Astrocyte (in vitro differentiated cells and primary cell): ENCODE measurements at regions not wholly inside any gene's neighbourhood (a gene's known extent, or its start where the extent isn't known, plus 50 kb on each side); places are given as distances from the start of the nearest gene placed in this dataset.

Source experiments
- DNase-seq: peaks from one replicate; pipeline ENCODE4 v3.0.0-alpha.2; 2010; ENCODE audit warnings: low read depth
- FAIRE-seq: peaks from 2 replicates; lab custom pipeline; 2011; peaks lifted over from hg19 to GRCh38; lab: Jason Lieb, UNC
- H2AFZ ChIP-seq: 2 replicates; pipeline ENCODE4 v1.6.0; 2012; ENCODE audit warnings: low read depth, low read length, inconsistent platforms
- H3K27ac ChIP-seq: 2 replicates; pipeline ENCODE4 v1.5.1; 2011; ENCODE audit warnings: low read depth, low read length, inconsistent platforms
- H3K27me3 ChIP-seq: 2 replicates; pipeline ENCODE4 v1.6.0; 2011; ENCODE audit warnings: low read length, inconsistent platforms; ENCODE audit not compliant: insufficient read depth
- H3K36me3 ChIP-seq: 2 replicates; pipeline ENCODE4 v1.5.1; 2011; ENCODE audit warnings: low read length, inconsistent platforms; ENCODE audit not compliant: insufficient read depth
- H3K4me1 ChIP-seq: 2 replicates; pipeline ENCODE4 v1.5.1; 2011; ENCODE audit warnings: low read length, inconsistent platforms; ENCODE audit not compliant: insufficient read depth
- H3K4me2 ChIP-seq: 2 replicates; pipeline ENCODE4 v1.6.0; 2012; ENCODE audit warnings: low read length, inconsistent platforms
- H3K4me3 ChIP-seq: 2 replicates; pipeline ENCODE4 v1.5.1; 2011; ENCODE audit warnings: low read depth, mild to moderate bottlenecking, low read length, inconsistent platforms; ENCODE audit not compliant: insufficient read depth
- H3K79me2 ChIP-seq: 2 replicates; pipeline ENCODE4 v1.6.0; 2012; ENCODE audit warnings: mild to moderate bottlenecking, low read length, inconsistent platforms; ENCODE audit not compliant: insufficient read depth
- H3K9ac ChIP-seq: 2 replicates; pipeline ENCODE4 v1.6.0; 2012; ENCODE audit warnings: mild to moderate bottlenecking, low read length, inconsistent platforms
- H3K9me3 ChIP-seq: 2 replicates; pipeline ENCODE4 v1.5.1; 2012; ENCODE audit warnings: low read depth, mild to moderate bottlenecking, low read length, inconsistent platforms; ENCODE audit not compliant: insufficient read depth
- H4K20me1 ChIP-seq: 2 replicates; pipeline ENCODE4 v1.6.0; 2012; ENCODE audit warnings: low read length, inconsistent platforms; ENCODE audit not compliant: insufficient read depth
- H3K27ac Mint-ChIP-seq: one replicate; pipeline ENCODE4 v1.8.0; 2021; ENCODE audit warnings: mild to moderate bottlenecking, mixed read lengths; ENCODE audit not compliant: unreplicated experiment
- H3K27me3 Mint-ChIP-seq: one replicate; pipeline ENCODE4 v1.8.0; 2021; ENCODE audit warnings: low read depth, mixed read lengths; ENCODE audit not compliant: unreplicated experiment
- H3K36me3 Mint-ChIP-seq: one replicate; pipeline ENCODE4 v1.8.0; 2021; ENCODE audit warnings: low read depth, mixed read lengths; ENCODE audit not compliant: unreplicated experiment
- H3K4me1 Mint-ChIP-seq: one replicate; pipeline ENCODE4 v1.8.0; 2021; ENCODE audit warnings: low read depth, mixed read lengths; ENCODE audit not compliant: unreplicated experiment
- H3K4me3 Mint-ChIP-seq: one replicate; pipeline ENCODE4 v1.8.0; 2021; ENCODE audit warnings: mild to moderate bottlenecking, moderate library complexity, mixed read lengths; ENCODE audit not compliant: unreplicated experiment
- H3K9me3 Mint-ChIP-seq: one replicate; pipeline ENCODE4 v1.8.0; 2021; ENCODE audit warnings: mild to moderate bottlenecking, mixed read lengths; ENCODE audit not compliant: unreplicated experiment
- EZH2 ChIP-seq: IDR thresholded peaks from 2 replicates; pipeline ENCODE4 v1.6.1; 2012; ENCODE audit warnings: mild to moderate bottlenecking, low read length, inconsistent platforms; ENCODE audit not compliant: insufficient read depth
- TF ChIP-seq, protein P1 (sequence below): IDR thresholded peaks from 2 replicates; pipeline ENCODE4 v1.5.1; 2011; ENCODE audit warnings: low read depth, mild to moderate bottlenecking, inconsistent platforms, low read length, moderate library complexity; ENCODE audit not compliant: insufficient read depth

DNA sequence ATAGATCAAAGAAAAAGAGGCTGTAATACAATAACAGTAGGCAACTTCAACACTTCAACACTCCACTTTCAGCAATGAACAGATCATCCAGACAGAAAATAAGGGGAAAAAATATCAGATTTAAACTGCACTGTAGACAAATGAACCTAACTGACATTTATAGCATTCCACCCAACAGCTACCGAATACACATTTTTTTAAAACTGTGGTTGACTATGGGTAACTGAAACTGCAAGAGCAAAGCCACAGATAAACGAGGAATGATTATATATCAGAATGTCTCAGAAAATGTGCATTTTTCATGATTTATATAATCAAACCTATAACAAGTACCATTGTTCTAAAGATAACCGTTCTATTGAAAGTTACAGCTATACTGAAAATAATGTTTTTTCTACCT lies 514.9 kb upstream of the DPPA4 start:
- Mint-ChIP-seq H3K27ac (no peak overlapping the region), H3K4me1 (no peaks in the 10 kb centered on the region), H3K27me3 (no peaks in the 10 kb centered on the region), H3K36me3 (no peaks in the 10 kb centered on the region), H3K4me3 (no peak overlapping the region), H3K9me3 (peaks cover 15% of the 10 kb centered on the region)
- Histone ChIP-seq H3K9me3 (peaks cover 8% of the 10 kb centered on the region), H4K20me1 (no peaks in the 10 kb centered on the region), H3K9ac (no peak overlapping the region), H3K4me3 (no peak overlapping the region), H3K36me3 (no peaks in the 10 kb centered on the region), H3K79me2 (no peaks in the 10 kb centered on the region), H3K4me2 (no peak overlapping the region), H3K27ac (no peak overlapping the region), H2AFZ (no peak overlapping the region), H3K27me3 (no peaks in the 10 kb centered on the region), H3K4me1 (no peaks in the 10 kb centered on the region)
- FAIRE-seq (no peak), DNase-seq (peak; percentile 3)
- TF ChIP-seq, protein P1, sequence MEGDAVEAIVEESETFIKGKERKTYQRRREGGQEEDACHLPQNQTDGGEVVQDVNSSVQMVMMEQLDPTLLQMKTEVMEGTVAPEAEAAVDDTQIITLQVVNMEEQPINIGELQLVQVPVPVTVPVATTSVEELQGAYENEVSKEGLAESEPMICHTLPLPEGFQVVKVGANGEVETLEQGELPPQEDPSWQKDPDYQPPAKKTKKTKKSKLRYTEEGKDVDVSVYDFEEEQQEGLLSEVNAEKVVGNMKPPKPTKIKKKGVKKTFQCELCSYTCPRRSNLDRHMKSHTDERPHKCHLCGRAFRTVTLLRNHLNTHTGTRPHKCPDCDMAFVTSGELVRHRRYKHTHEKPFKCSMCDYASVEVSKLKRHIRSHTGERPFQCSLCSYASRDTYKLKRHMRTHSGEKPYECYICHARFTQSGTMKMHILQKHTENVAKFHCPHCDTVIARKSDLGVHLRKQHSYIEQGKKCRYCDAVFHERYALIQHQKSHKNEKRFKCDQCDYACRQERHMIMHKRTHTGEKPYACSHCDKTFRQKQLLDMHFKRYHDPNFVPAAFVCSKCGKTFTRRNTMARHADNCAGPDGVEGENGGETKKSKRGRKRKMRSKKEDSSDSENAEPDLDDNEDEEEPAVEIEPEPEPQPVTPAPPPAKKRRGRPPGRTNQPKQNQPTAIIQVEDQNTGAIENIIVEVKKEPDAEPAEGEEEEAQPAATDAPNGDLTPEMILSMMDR: no peak
- TF ChIP-seq EZH2: no peak

DNA sequence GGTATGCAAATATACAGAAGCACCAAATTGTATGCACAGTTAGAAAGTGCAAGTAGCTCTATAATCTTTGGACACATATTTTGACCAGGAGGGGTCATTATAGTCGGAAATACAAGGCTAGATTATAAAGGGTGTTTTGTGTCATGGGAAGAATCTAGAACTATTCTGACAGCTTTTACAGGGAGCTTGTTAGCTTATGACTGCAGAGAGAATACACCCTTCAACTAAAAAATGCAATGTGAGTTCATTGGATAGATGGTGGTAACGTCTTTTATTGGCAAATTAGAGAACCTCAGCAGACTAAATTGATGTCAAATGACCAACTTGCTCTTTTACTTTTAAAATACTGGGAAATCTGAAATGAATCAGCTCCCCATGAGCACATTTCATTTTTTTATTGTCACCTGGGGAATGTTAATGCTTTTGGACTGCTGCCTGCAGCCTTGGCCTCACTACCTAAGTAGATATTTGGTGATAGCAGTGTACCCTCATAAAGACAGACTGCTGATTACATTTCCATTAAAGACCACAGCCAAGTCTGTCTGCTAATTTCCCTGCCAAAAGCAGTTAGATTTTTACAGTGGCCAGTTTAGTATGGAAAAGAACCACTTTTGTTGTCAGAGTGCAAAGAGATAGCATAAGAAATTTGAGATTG lies 515.9 kb upstream of the DPPA4 start:
- peaks cover 12% of the 10 kb centered on the region for H3K9me3 Mint-ChIP-seq
- H3K27ac Mint-ChIP-seq: no peak overlapping the region
- no peak for FAIRE-seq
- no peak overlapping the region for H3K4me3 Mint-ChIP-seq
- no peak overlapping the region for H3K9ac ChIP-seq
- H3K4me1 Mint-ChIP-seq: no peaks in the 10 kb centered on the region
- no peaks in the 10 kb centered on the region for H3K27me3 Mint-ChIP-seq
- no peak overlapping the region for H3K4me3 ChIP-seq
- H3K9me3 ChIP-seq: peaks cover 8% of the 10 kb centered on the region
- no peaks in the 10 kb centered on the region for H3K4me1 ChIP-seq
- H2AFZ ChIP-seq: no peak overlapping the region
- TF ChIP-seq, protein P1: no peak
- no peak for TF ChIP-seq EZH2
- no peaks in the 10 kb centered on the region for H3K36me3 Mint-ChIP-seq
- no peak overlapping the region for H3K27ac ChIP-seq
- no peak overlapping the region for H3K4me2 ChIP-seq
- H3K79me2 ChIP-seq: no peaks in the 10 kb centered on the region
- no peaks in the 10 kb centered on the region for H3K36me3 ChIP-seq
- H4K20me1 ChIP-seq: no peaks in the 10 kb centered on the region
- no peaks in the 10 kb centered on the region for H3K27me3 ChIP-seq
- DNase-seq: peak; percentile 13

- Histone ChIP-seq H3K4me3 (no peak overlapping the region), H2AFZ (no peak overlapping the region), H3K9ac (no peak overlapping the region), H4K20me1 (no peaks in the 10 kb centered on the region), H3K9me3 (no peaks in the 10 kb centered on the region), H3K4me1 (no peaks in the 10 kb centered on the region), H3K27me3 (no peaks in the 10 kb centered on the region), H3K79me2 (no peaks in the 10 kb centered on the region), H3K36me3 (no peaks in the 10 kb centered on the region), H3K27ac (no peak overlapping the region), H3K4me2 (no peak overlapping the region)
- Mint-ChIP-seq H3K27me3 (no peaks in the 10 kb centered on the region), H3K36me3 (no peaks in the 10 kb centered on the region), H3K27ac (no peak overlapping the region), H3K9me3 (no peaks in the 10 kb centered on the region), H3K4me3 (no peak overlapping the region), H3K4me1 (peaks cover 1% of the 10 kb centered on the region)
- no peak for TF ChIP-seq EZH2
- TF ChIP-seq, protein P1: no peak
- FAIRE-seq (no peak), DNase-seq (no peak)
Observed at GRCh38 chr3:109863701-109864100, 526.4 kb upstream of the DPPA4 start.
